ENCODE measurements at regions not wholly inside any gene's neighbourhood (a gene's known extent, or its start where the extent isn't known, plus 50 kb on each side); places are given as distances from the start of the nearest gene placed in this dataset.
A peak's percentile ranks its signal among the peaks of the same experiment; 100 is the strongest.

DNA sequence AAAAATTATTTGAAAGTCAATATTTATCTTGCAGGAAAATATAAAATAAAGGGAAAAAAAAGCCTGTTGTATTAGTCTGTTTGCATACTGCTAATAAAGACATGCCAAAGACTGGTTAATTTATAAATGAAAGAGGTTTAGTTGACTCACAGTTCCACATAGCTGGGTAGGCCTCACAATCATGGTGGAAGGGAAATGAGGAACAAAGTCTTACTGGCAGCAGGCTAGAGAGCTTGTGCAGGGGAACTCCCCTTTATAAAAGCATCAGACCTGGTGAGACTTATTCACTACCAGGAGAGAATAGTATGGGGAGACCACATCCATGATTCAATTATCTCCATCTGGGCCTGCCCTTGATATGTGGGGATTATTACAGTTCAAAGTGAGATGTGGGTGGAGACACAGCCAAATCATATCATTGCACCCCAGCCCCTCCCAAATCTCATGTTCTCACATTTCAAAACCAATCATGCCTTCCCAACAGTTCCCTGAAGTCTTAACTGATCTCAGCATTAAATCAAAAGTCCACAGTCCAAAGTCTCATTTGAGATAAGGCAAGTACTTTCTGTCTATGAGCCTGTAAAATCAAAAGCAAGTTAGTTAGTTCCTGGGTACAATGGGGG lies 1416.5 kb upstream of the SPRY2 start:
- TF ChIP-seq, protein P1, sequence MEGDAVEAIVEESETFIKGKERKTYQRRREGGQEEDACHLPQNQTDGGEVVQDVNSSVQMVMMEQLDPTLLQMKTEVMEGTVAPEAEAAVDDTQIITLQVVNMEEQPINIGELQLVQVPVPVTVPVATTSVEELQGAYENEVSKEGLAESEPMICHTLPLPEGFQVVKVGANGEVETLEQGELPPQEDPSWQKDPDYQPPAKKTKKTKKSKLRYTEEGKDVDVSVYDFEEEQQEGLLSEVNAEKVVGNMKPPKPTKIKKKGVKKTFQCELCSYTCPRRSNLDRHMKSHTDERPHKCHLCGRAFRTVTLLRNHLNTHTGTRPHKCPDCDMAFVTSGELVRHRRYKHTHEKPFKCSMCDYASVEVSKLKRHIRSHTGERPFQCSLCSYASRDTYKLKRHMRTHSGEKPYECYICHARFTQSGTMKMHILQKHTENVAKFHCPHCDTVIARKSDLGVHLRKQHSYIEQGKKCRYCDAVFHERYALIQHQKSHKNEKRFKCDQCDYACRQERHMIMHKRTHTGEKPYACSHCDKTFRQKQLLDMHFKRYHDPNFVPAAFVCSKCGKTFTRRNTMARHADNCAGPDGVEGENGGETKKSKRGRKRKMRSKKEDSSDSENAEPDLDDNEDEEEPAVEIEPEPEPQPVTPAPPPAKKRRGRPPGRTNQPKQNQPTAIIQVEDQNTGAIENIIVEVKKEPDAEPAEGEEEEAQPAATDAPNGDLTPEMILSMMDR (IDR thresholded peaks at IDR 0.05; ENCODE audit: insufficient read depth, low read length, poor library complexity, severe bottlenecking) = no peak
- Histone ChIP-seq H3K36me3 (ENCODE audit: control insufficient read depth, insufficient read depth, low read length) (no peaks in the 10 kb centered on the region), H3K27me3 (ENCODE audit: control insufficient read depth, insufficient read depth, low read length) (no peaks in the 10 kb centered on the region), H3K4me3 (ENCODE audit: low read depth, low read length) (no peak overlapping the region)
- no peak for DNase-seq (ENCODE audit: low read depth)

DNA sequence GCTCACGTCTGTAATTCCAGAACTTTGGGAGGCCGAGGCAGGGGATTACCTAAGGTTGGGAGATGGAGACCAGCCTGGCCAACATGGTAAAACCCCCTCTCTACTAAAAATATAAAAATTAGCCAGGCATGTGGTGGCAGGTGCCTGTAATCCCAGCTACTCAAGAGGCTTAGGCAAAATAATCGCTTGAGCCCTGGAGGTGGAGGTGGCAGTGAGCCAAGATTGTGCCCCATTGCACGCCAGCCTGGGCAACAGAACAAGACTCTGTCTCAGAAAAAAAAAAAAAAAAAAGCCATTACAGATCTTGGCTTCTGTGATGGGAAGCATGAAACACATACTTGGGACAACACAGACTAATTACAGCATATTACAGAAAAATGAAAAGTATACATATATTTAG lies 1404.5 kb upstream of the SPRY2 start:
- no peak for DNase-seq (ENCODE audit: low read depth)
- Histone ChIP-seq H3K4me3 (ENCODE audit: low read depth, low read length) (no peak overlapping the region), H3K36me3 (ENCODE audit: control insufficient read depth, insufficient read depth, low read length) (no peaks in the 10 kb centered on the region), H3K27me3 (ENCODE audit: control insufficient read depth, insufficient read depth, low read length) (no peaks in the 10 kb centered on the region)
- TF ChIP-seq, protein P1 (IDR thresholded peaks at IDR 0.05; ENCODE audit: insufficient read depth, low read length, poor library complexity, severe bottlenecking) = no peak

DNA sequence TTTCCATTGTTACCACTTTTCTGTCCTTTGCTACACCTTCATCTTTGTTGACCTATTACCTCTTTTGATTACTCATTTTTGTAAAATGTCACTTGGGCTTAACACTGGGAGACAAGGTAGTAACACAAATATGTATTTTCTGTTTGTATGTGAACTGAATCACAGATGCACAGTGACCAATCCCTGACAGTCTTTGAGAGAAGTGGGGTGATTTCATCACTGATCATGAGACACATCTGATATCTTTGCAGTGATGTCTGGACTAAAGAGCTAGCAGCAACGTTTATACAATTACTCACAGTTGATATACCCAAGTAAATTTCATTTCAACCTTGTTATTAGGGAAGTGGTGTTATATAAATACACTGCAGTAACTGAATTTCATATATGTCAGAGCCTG lies 1397.4 kb upstream of the SPRY2 start:
- TF ChIP-seq, protein P1 (IDR thresholded peaks at IDR 0.05; ENCODE audit: insufficient read depth, low read length, poor library complexity, severe bottlenecking) = no peak
- no peaks in the 10 kb centered on the region for H3K27me3 ChIP-seq (ENCODE audit: control insufficient read depth, insufficient read depth, low read length)
- H3K4me3 ChIP-seq (ENCODE audit: low read depth, low read length) = no peak overlapping the region
- DNase-seq (ENCODE audit: low read depth) = peak; percentile 2
- H3K36me3 ChIP-seq (ENCODE audit: control insufficient read depth, insufficient read depth, low read length) = no peaks in the 10 kb centered on the region

DNA sequence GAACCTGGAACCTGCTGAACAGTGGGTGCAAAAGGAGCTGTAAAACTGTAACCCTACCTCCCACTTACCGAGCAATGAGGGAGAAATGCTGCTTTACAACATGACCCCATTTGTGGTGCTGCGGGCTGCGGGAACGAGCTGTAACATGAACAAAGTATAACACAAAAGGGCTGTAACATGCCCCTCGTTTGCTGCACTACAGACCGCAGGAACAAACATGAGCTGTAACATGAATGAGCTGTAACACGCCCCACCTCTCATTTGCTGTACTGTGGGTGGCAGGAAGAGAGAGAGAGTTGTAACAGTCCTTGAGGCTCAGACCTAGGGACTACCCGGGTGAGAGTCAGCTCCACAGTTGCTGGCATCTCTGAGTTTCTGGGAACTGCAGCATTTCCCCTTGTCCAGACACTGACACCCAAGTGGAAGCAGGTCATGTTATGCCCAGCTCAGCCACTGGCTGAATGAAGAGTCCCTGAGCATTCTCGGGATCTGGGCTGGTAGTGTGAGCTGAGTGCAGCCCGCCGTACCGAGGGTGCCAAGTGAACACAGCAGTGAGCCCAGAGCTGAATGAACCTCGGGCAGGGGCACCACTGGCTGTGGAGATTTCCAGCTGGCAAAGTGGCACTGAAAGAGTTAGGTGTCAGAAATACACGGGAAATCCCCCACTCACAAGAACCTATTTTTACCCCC lies 1385.3 kb upstream of the SPRY2 start:
- no peak for DNase-seq (ENCODE audit: low read depth)
- Histone ChIP-seq H3K27me3 (ENCODE audit: control insufficient read depth, insufficient read depth, low read length) (no peaks in the 10 kb centered on the region), H3K36me3 (ENCODE audit: control insufficient read depth, insufficient read depth, low read length) (no peaks in the 10 kb centered on the region), H3K4me3 (ENCODE audit: low read depth, low read length) (no peak overlapping the region)
- TF ChIP-seq, protein P1 (IDR thresholded peaks at IDR 0.05; ENCODE audit: insufficient read depth, low read length, poor library complexity, severe bottlenecking) = no peak

DNA sequence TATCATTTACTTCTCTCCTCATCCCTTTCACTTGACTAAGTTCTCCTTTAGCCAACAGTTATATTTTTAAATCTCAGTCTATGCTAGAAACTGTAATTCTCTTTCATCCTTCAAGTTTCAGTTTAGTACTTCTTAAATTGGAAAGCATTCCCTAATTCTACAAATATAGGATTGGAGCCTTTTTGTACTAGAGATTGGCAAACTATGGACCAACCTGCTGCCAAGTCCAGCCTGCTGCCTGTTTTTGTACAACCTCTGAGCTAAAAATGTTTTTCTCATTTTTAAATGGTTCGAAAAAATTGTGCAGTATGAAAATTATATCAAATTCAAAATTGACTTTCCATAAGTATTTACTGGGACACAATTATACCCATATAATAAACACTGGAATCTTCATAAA lies 1381.5 kb upstream of the SPRY2 start:
- no peak for DNase-seq (ENCODE audit: low read depth)
- TF ChIP-seq, protein P1 (IDR thresholded peaks at IDR 0.05; ENCODE audit: insufficient read depth, low read length, poor library complexity, severe bottlenecking) = no peak
- no peak overlapping the region for H3K4me3 ChIP-seq (ENCODE audit: low read depth, low read length)
- no peaks in the 10 kb centered on the region for H3K27me3 ChIP-seq (ENCODE audit: control insufficient read depth, insufficient read depth, low read length)
- H3K36me3 ChIP-seq (ENCODE audit: control insufficient read depth, insufficient read depth, low read length) = no peaks in the 10 kb centered on the region

DNA sequence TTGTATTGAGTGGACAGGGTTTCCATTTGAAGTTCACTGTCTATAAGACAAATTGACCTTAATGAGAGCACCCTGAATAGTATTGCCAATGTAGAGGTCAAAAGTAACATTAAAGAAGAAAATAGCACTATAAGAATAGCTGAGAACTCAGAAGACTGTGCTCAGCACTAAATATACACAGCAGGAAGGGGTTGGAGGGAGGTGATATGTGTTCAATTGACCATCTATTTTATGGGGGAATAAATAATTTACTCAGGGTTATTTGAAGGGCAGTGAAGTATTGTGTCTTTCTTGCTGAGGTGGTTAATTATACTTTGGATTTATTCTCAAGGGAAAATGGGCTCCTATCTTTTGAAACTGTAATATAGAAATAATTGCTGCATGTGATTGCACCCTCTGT lies 1380.5 kb upstream of the SPRY2 start:
- TF ChIP-seq, protein P1 (IDR thresholded peaks at IDR 0.05; ENCODE audit: insufficient read depth, low read length, poor library complexity, severe bottlenecking) = no peak
- H3K36me3 ChIP-seq (ENCODE audit: control insufficient read depth, insufficient read depth, low read length) = no peaks in the 10 kb centered on the region
- DNase-seq (ENCODE audit: low read depth) = no peak
- no peak overlapping the region for H3K4me3 ChIP-seq (ENCODE audit: low read depth, low read length)
- no peaks in the 10 kb centered on the region for H3K27me3 ChIP-seq (ENCODE audit: control insufficient read depth, insufficient read depth, low read length)
